Fibroblast of pulmonary artery (primary cell): ENCODE measurements at regions not wholly inside any gene's neighbourhood (a gene's known extent, or its start where the extent isn't known, plus 50 kb on each side); places are given as distances from the start of the nearest gene placed in this dataset.

Experiments
- DNase-seq: peaks from one replicate; pipeline ENCODE4 v3.0.0-alpha.2; 2010; ENCODE audit warnings: low read depth
- H3K4me3 ChIP-seq: replicated peaks from 2 replicates; pipeline ENCODE4 v1.5.1; 2011; ENCODE audit warnings: low read depth, mild to moderate bottlenecking, control low read depth, low read length, moderate library complexity
- CTCF ChIP-seq: IDR thresholded peaks from 2 replicates; pipeline ENCODE4 v1.5.1; 2011; ENCODE audit warnings: mild to moderate bottlenecking, control low read depth, low read length, inconsistent platforms; ENCODE audit errors: missing control alignments

DNA sequence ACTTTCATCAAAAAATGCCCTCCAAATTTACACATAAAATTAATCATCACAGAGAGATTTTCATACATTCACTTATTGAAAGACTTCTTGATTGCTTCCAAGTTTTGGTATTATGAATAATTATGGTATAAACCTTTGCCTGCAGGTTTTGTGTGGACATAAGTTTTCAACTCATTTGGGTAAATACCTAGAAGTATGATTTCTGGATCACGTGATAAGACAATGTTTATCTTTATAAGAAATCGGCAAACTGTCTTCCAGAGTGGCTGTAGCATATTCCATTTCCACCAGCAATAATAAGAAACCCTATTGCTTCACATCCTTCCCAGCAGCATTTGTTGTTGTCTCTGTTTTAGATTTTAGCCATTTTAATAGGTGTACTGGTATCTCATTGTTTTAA is 1507.0 kb upstream of the IGFBP7 start:
- TF ChIP-seq CTCF: no peak
- no peak for DNase-seq
- H3K4me3 ChIP-seq: no peak overlapping the region

DNA sequence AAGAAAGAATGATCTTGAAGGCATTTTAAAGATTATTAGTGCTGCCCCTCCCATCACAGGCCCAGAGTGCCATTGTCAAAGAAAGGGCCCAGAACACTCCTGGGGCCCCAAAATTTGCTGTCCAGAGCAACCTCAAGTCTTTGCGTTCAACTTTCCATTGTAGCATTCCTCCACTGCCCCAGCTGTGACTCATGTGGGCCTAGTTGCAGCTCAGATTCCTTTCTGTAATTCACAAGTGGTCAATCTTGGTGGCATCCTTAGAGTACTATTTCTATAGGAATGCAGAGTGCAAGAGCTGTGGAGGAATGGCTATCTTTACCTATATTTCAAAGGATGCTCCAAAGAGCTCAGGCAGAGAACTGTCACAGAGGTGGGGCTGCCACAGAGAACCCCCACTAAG is 1500.8 kb upstream of the IGFBP7 start:
- H3K4me3 ChIP-seq: no peak overlapping the region
- DNase-seq: no peak
- TF ChIP-seq CTCF: no peak

- no peak overlapping the region for H3K4me3 ChIP-seq
- no peak for TF ChIP-seq CTCF
- no peak for DNase-seq
Observed at GRCh38 chr4:58606303-58606702, 1496.1 kb upstream of the IGFBP7 start.

DNA sequence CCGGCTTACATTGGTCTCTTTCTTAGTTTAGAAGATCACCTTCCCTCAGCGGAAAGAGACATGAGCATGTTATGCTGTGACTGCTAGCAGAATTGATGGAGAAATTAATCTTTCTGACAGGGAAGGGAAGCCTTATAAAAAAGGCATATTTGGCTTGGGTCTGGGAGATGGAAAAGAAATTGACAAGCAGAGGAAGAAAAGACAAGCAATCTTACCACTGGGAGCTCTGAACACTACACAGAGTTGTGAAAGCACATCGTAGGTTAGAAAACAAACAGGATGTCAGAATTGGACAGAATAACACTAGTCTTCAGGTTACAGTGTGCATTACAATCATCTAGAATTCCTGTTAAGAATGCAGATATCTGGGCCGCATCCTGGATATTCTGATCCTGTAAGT is 1493.8 kb upstream of the IGFBP7 start:
- DNase-seq: no peak
- H3K4me3 ChIP-seq: no peak overlapping the region
- no peak for TF ChIP-seq CTCF

DNA sequence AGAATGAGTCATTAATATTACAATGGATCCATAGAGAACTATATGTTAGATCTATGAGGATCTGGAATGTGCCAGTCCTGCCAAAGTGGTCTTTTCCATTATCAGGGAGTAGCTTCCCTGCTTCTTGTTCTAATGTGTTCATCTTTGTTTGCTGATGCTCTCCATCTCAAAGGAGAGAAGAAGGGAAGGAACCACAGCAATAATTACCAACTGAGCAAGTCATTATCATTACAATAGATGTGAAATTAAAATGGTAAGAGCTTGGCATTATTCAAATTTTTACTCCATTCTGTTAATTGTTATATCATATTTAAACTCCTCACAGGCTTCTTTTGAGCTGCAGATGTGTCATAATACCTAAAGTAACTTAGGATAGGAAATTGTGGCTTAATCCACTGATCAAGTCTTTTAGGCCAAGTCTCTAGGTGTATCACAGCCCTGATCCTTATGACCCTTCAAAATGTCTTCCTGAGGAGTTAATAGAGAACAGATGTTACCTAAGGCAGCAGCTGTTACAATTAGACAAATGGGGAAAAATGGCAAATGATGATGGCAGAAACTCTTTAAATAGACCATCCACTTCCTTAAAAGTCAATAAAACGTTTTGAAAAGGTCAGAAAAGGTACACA is 1492.7 kb upstream of the IGFBP7 start:
- TF ChIP-seq CTCF: no peak
- no peak for DNase-seq
- H3K4me3 ChIP-seq: no peak overlapping the region

GRCh38 chr4:58602022-58602421 is 1491.8 kb upstream of the IGFBP7 start:
- H3K4me3 ChIP-seq: no peak overlapping the region
- TF ChIP-seq CTCF: no peak
- no peak for DNase-seq

GRCh38 chr4:58600290-58600689 is 1490.1 kb upstream of the IGFBP7 start:
- no peak for DNase-seq
- H3K4me3 ChIP-seq: no peak overlapping the region
- TF ChIP-seq CTCF: no peak
